ENCODE measurements at regions not wholly inside any gene's neighbourhood (a gene's known extent, or its start where the extent isn't known, plus 50 kb on each side); places are given as distances from the start of the nearest gene placed in this dataset.
"Not testable (repeated sequence)": the region's sequence is repeated elsewhere in the genome, so short reads cannot be mapped to it uniquely, and the experiment has no call there.

GRCh38 chr5:19099195-19099594 lies 888.8 kb downstream of the CDH18 start:
- no peak for DNase-seq (ENCODE audit: extremely low spot score)
- CTCF ChIA-PET = no interaction called here
- POLR2A ChIA-PET = no interaction called here
- TF ChIP-seq CTCF (IDR thresholded peaks at IDR 0.05; ENCODE audit: control extremely low read depth, extremely low read depth, low read depth, missing control alignments) = no peak

- DNase-seq (ENCODE audit: extremely low spot score) = no peak
- TF ChIP-seq CTCF (IDR thresholded peaks at IDR 0.05; ENCODE audit: control extremely low read depth, extremely low read depth, low read depth, missing control alignments) = no peak
- POLR2A ChIA-PET = no interaction called here
- CTCF ChIA-PET = interaction anchor here (1.5 kb wide), 2 partner anchors 9 to 10 kb away, joined by 3 to 4 read pairs; no protein-coding TSS in a partner anchor
Observed at GRCh38 chr5:19104948-19105347, 883.1 kb downstream of the CDH18 start.

GRCh38 chr5:19122923-19123322 lies 865.1 kb downstream of the CDH18 start:
- TF ChIP-seq CTCF (IDR thresholded peaks at IDR 0.05; ENCODE audit: control extremely low read depth, extremely low read depth, low read depth, missing control alignments) = no peak
- ChIA-PET POLR2A (no interaction called here), CTCF (interaction anchor here (0.7 kb wide), 1 partner anchor 20 kb away, joined by 3 read pairs; no protein-coding TSS in a partner anchor)
- DNase-seq (ENCODE audit: extremely low spot score) = no peak

- TF ChIP-seq CTCF (IDR thresholded peaks at IDR 0.05; ENCODE audit: control extremely low read depth, extremely low read depth, low read depth, missing control alignments) = no peak
- DNase-seq (ENCODE audit: extremely low spot score) = no peak
- ChIA-PET POLR2A (no interaction called here), CTCF (no interaction called here)
Observed at GRCh38 chr5:19125956-19126713, 861.9 kb downstream of the CDH18 start.

- POLR2A ChIA-PET = no interaction called here
- CTCF ChIA-PET = no interaction called here
- TF ChIP-seq CTCF (IDR thresholded peaks at IDR 0.05; ENCODE audit: control extremely low read depth, extremely low read depth, low read depth, missing control alignments) = no peak
- no peak for DNase-seq (ENCODE audit: extremely low spot score)
Observed at GRCh38 chr5:19140276-19140675, 847.7 kb downstream of the CDH18 start.

- POLR2A ChIA-PET; DNase-seq (ENCODE audit: extremely low spot score): not testable (repeated sequence)
- CTCF ChIA-PET = interaction anchor here (1.5 kb wide), 1 partner anchor 20 kb away, joined by 3 read pairs; no protein-coding TSS in a partner anchor
Observed at GRCh38 chr5:19141937-19142524, 846.0 kb downstream of the CDH18 start.

- POLR2A ChIA-PET; DNase-seq (ENCODE audit: extremely low spot score): not testable (repeated sequence)
- CTCF ChIA-PET = interaction anchor here (1.5 kb wide), 1 partner anchor 20 kb away, joined by 3 read pairs; no protein-coding TSS in a partner anchor
Observed at GRCh38 chr5:19142713-19143414, 845.1 kb downstream of the CDH18 start.
